ENCODE measurements at regions not wholly inside any gene's neighbourhood (a gene's known extent, or its start where the extent isn't known, plus 50 kb on each side); places are given as distances from the start of the nearest gene placed in this dataset.

DNA sequence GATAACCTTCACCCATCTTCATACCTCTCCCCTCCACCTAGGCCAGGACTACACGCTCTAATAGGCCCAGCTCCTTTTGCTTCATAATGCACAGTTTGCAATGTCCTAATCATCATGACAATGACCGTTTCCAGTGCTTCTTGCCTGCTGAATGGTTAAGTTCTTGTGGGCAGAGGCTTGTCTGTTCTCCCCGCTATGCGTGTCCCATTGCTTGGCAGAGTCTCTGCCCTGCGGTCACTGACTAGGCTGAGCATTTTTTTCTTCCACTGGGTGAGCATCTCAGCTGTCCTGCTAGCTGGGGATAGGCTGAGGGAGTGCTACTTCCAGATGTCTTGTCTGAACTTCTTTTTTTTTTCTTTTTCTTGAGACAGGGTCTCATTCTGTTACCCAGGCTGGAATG lies 314.7 kb downstream of the UQCRFS1 start:
- Histone ChIP-seq H3K4me2 (ENCODE audit: insufficient read depth, insufficient read length, low read length) (no peak overlapping the region), H2BK120ac (ENCODE audit: low read depth, low read length, poor library complexity, severe bottlenecking) (no peak overlapping the region), H3K23me2 (ENCODE audit: insufficient read length, low read depth, low read length, poor library complexity, severe bottlenecking) (no peaks in the 10 kb centered on the region), H2BK15ac (ENCODE audit: low read depth, low read length) (no peak overlapping the region), H3K27ac (ENCODE audit: insufficient read length, low read depth, low read length) (no peak overlapping the region), H3K9me3 (ENCODE audit: control insufficient read depth, low read depth, low read length) (no peaks in the 10 kb centered on the region), H2BK5ac (ENCODE audit: insufficient read length, low read length) (no peak overlapping the region), H3K18ac (ENCODE audit: insufficient read length, low read depth, low read length) (no peak overlapping the region), H3T11ph (ENCODE audit: low read length) (no peak overlapping the region), H4K8ac (replicated peaks; ENCODE audit: insufficient read length, low read depth, low read length) (no peak overlapping the region), H4K91ac (ENCODE audit: insufficient read length, low read depth, low read length) (no peak overlapping the region), H2BK20ac (ENCODE audit: low read depth, low read length, poor library complexity, severe bottlenecking) (no peak overlapping the region), H3K79me1 (ENCODE audit: insufficient read depth, low read depth, low read length, poor library complexity, severe bottlenecking) (no peaks in the 10 kb centered on the region), H3K79me2 (ENCODE audit: insufficient read depth, low read length) (no peaks in the 10 kb centered on the region), H3K9ac (ENCODE audit: extremely low read depth, insufficient read length, low read length) (no peak overlapping the region), H3K14ac (ENCODE audit: insufficient read depth, low read length) (no peak overlapping the region), H2AFZ (ENCODE audit: low read length) (no peak overlapping the region), H3K23ac (ENCODE audit: insufficient read length, low read depth, low read length) (no peak overlapping the region), H3K4me1 (ENCODE audit: insufficient read depth, low read length) (no peaks in the 10 kb centered on the region), H2BK12ac (ENCODE audit: insufficient read length, low read depth, low read length) (no peak overlapping the region), H3K56ac (ENCODE audit: insufficient read length, low read depth, low read length) (no peak overlapping the region), H3K4ac (ENCODE audit: low read depth, low read length) (no peak overlapping the region), H2AK5ac (ENCODE audit: insufficient read length, low read length) (no peak overlapping the region), H3K27me3 (ENCODE audit: insufficient read depth, low read length) (no peaks in the 10 kb centered on the region), H4K5ac (ENCODE audit: insufficient read length, low read depth, low read length) (no peak overlapping the region), H4K20me1 (ENCODE audit: control insufficient read depth, insufficient read depth, insufficient read length) (no peaks in the 10 kb centered on the region)
- Mint-ChIP-seq H3K27ac (no peak overlapping the region; a peak in 1 of 7 replicates), H3K4me3 (no peak overlapping the region), H3K36me3 (ENCODE audit: insufficient read depth in 1 of 3, low read depth in 3 of 3) (no peaks in the 10 kb centered on the region), H3K4me1 (peaks cover 15 to 20% of the 10 kb centered on the region in 2 experiments), H3K27me3 (ENCODE audit: low read depth) (0 out of 2 replicates have a peak, but pooled peaks cover 3% of the 10 kb centered on the region), H3K9me3 (no peaks in the 10 kb centered on the region; a peak in 2 of 5 replicates)
- DNase-seq = no peak
- TF ChIP-seq, protein P1, sequence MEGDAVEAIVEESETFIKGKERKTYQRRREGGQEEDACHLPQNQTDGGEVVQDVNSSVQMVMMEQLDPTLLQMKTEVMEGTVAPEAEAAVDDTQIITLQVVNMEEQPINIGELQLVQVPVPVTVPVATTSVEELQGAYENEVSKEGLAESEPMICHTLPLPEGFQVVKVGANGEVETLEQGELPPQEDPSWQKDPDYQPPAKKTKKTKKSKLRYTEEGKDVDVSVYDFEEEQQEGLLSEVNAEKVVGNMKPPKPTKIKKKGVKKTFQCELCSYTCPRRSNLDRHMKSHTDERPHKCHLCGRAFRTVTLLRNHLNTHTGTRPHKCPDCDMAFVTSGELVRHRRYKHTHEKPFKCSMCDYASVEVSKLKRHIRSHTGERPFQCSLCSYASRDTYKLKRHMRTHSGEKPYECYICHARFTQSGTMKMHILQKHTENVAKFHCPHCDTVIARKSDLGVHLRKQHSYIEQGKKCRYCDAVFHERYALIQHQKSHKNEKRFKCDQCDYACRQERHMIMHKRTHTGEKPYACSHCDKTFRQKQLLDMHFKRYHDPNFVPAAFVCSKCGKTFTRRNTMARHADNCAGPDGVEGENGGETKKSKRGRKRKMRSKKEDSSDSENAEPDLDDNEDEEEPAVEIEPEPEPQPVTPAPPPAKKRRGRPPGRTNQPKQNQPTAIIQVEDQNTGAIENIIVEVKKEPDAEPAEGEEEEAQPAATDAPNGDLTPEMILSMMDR (conservative IDR thresholded peaks at IDR 0.05) = no peak
- WGBS (ENCODE audit: extremely low coverage, insufficient read length, low lambda C conversion rate) = no CpG with 5 or more reads among the region's 5 CpGs
